ENCODE measurements at regions not wholly inside any gene's neighbourhood (a gene's known extent, or its start where the extent isn't known, plus 50 kb on each side); places are given as distances from the start of the nearest gene placed in this dataset.
A peak's percentile ranks its signal among the peaks of the same experiment; 100 is the strongest.

DNA sequence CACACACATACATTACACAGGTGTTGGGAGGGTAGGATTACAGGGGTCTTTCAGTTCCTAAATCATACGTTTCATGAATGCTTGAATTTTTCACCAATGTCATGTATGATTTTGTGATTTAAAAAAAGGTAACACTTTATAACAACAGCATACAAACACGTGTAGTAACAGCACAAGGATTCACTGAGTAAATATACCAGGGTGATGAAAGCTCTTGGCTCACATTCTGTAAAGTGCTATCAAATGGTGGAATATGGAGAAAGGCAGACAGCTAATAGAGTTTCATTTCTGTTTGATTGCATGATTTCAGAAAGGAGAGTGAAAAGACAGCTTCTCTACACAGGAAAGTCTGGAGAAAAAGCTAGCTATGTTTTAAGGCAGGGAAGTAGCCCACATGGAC is 231.9 kb downstream of the CD83 start:
- ATAC-seq: no peak
- TF ChIP-seq, protein P1, sequence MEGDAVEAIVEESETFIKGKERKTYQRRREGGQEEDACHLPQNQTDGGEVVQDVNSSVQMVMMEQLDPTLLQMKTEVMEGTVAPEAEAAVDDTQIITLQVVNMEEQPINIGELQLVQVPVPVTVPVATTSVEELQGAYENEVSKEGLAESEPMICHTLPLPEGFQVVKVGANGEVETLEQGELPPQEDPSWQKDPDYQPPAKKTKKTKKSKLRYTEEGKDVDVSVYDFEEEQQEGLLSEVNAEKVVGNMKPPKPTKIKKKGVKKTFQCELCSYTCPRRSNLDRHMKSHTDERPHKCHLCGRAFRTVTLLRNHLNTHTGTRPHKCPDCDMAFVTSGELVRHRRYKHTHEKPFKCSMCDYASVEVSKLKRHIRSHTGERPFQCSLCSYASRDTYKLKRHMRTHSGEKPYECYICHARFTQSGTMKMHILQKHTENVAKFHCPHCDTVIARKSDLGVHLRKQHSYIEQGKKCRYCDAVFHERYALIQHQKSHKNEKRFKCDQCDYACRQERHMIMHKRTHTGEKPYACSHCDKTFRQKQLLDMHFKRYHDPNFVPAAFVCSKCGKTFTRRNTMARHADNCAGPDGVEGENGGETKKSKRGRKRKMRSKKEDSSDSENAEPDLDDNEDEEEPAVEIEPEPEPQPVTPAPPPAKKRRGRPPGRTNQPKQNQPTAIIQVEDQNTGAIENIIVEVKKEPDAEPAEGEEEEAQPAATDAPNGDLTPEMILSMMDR (IDR thresholded peaks at IDR 0.05): no peak
- no peak overlapping the region for H3K4me3 ChIP-seq
- H3K27ac ChIP-seq: no peak overlapping the region
- no peak for DNase-seq
- 57 to 67% (median 64%) methylated on average over 2 of the region's 2 CpGs for WGBS, 3 donors
- H3K36me3 ChIP-seq (ENCODE audit: insufficient read depth in 1 of 2, low read depth in 1 of 2): no peaks in the 10 kb centered on the region
- H3K9me3 ChIP-seq: no peaks in the 10 kb centered on the region
- no peaks in the 10 kb centered on the region for H3K4me1 ChIP-seq
- intact Hi-C loops (cut with DNase I): no loop called here
- no peaks in the 10 kb centered on the region for H3K27me3 ChIP-seq (ENCODE audit: insufficient read depth in 3 of 3, low read length in 2 of 3)

DNA sequence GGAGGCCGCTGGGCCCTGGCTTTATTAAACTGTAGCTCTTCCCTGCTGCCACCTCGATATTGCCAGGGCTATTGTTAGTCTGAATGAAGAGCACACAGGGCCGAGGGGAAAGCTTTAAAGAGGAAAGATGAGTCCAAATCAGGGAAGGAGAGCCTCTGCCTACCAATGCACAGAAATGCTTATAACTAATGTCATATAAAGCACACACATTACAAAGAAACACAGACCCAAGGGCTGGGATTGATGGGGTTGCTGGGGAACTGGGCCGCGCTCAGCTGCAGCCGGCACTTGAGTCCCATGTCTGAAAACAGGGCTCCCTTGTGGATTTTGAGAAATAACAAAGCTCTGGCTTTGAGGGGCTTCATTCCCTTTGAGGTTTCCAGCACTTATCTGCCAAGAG is 232.6 kb downstream of the CD83 start:
- Histone ChIP-seq H3K36me3 (ENCODE audit: insufficient read depth in 1 of 2, low read depth in 1 of 2) (no peaks in the 10 kb centered on the region), H3K4me3 (no peak overlapping the region), H3K27me3 (ENCODE audit: insufficient read depth in 3 of 3, low read length in 2 of 3) (no peaks in the 10 kb centered on the region), H3K9me3 (no peaks in the 10 kb centered on the region), H3K4me1 (no peaks in the 10 kb centered on the region), H3K27ac (no peak overlapping the region)
- WGBS, 3 donors: 88 to 92% (median 89%) methylated on average over 6 of the region's 6 CpGs
- ATAC-seq (no peak), DNase-seq (no peak)
- intact Hi-C loops (cut with DNase I): no loop called here
- TF ChIP-seq, protein P1 (IDR thresholded peaks at IDR 0.05): no peak

DNA sequence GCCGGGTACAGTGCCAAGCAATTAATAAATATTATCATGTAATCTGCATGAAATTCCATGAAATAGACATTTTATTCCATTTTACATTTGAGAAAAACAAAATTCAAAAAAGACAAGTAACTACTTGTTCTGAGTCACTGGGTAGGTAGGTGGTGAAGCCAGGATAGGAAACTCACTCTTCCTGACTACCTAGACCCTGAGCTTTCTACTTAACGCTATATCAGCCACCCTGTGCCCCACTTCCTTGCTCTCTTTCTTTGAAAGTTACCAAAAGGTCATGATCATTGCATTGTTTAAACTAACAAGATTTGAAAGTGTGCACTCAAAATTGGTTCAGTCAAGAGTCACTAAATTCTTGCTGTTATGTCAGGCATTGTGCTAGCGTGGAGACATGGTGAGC is 235.7 kb downstream of the CD83 start:
- WGBS, 3 donors: 82 to 92% (median 83%) methylated on average over 3 of the region's 3 CpGs
- intact Hi-C loops (cut with DNase I): no loop called here
- Histone ChIP-seq H3K36me3 (ENCODE audit: insufficient read depth in 1 of 2, low read depth in 1 of 2) (no peaks in the 10 kb centered on the region), H3K4me1 (no peaks in the 10 kb centered on the region), H3K9me3 (no peaks in the 10 kb centered on the region), H3K4me3 (no peak overlapping the region), H3K27ac (no peak overlapping the region), H3K27me3 (ENCODE audit: insufficient read depth in 3 of 3, low read length in 2 of 3) (no peaks in the 10 kb centered on the region)
- DNase-seq (no peak), ATAC-seq (no peak)
- TF ChIP-seq, protein P1 (IDR thresholded peaks at IDR 0.05): no peak

DNA sequence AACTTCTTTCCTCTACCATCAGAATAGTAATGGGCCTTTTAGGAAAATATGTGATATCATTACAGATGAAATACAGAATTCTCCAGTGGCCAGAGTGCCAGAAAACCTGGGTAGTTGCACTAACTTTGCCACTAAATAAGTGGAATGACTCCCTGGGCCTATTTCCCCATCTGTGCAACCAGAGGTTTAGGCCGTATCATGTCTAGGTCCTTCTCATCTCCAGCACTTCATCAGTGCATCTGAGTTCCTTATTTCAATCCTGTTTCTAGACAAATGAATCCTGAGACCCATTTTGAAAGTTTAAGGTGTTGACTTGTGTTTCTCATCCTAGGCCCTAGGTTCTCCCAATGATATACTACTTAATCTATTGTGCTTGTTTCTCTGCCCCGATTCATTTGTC is 236.2 kb downstream of the CD83 start:
- Histone ChIP-seq H3K4me1 (no peaks in the 10 kb centered on the region), H3K27me3 (ENCODE audit: insufficient read depth in 3 of 3, low read length in 2 of 3) (no peaks in the 10 kb centered on the region), H3K9me3 (no peaks in the 10 kb centered on the region), H3K27ac (no peak overlapping the region), H3K4me3 (no peak overlapping the region), H3K36me3 (ENCODE audit: insufficient read depth in 1 of 2, low read depth in 1 of 2) (no peaks in the 10 kb centered on the region)
- no peak for DNase-seq
- ATAC-seq: no peak
- intact Hi-C loops (cut with DNase I): no loop called here
- 98 to 100% (median 98%) methylated on average over 2 of the region's 2 CpGs for WGBS, 3 donors
- TF ChIP-seq, protein P1 (IDR thresholded peaks at IDR 0.05): no peak

DNA sequence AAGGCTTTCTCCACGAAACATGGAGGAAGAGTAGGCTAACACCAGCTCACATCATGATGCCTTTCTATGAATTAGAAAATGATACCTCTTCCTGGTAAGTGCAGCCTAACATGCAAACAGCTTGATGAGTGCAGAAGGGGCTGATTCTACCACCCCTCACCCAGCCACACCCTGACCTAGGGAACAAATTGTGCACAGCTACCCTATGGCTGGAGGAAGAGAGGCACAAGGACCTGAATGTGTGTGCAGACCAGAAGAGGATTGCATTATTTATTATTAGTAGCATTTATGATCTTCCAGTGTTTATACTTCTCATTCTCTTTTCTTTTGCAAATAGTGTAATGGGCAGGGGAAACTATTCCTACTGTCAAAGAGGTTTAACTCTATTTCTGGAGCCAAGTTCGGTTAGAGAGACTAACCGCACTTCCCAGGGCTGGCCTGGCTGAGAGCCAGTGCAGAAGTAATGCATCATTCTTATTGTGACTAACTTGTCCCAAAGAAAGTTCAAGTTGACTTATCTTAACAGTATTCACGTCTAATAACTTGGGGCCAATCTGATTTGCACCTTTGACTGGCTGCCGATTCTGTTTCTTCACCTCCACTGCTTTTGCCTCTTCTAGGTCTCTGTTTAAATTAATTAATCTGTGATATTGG is 237.5 kb downstream of the CD83 start:
- no peak for ATAC-seq

More for the DNA sequence above, 237.5 kb downstream of the CD83 start:
- H3K4me1 ChIP-seq: no peaks in the 10 kb centered on the region
- DNase-seq: peak; percentile 50 to 69
- H3K27me3 ChIP-seq (ENCODE audit: insufficient read depth in 3 of 3, low read length in 2 of 3): no peaks in the 10 kb centered on the region
- TF ChIP-seq, protein P1 (IDR thresholded peaks at IDR 0.05): no peak
- WGBS, 3 donors: 42 to 48% (median 44%) methylated on average over 5 of the region's 5 CpGs
- no peak overlapping the region for H3K4me3 ChIP-seq
- no peaks in the 10 kb centered on the region for H3K9me3 ChIP-seq
- H3K36me3 ChIP-seq (ENCODE audit: insufficient read depth in 1 of 2, low read depth in 1 of 2): no peaks in the 10 kb centered on the region
- intact Hi-C loops (cut with DNase I): no loop called here
- no peak overlapping the region for H3K27ac ChIP-seq
